ENCODE measurements at regions not wholly inside any gene's neighbourhood (a gene's known extent, or its start where the extent isn't known, plus 50 kb on each side); places are given as distances from the start of the nearest gene placed in this dataset.

DNA sequence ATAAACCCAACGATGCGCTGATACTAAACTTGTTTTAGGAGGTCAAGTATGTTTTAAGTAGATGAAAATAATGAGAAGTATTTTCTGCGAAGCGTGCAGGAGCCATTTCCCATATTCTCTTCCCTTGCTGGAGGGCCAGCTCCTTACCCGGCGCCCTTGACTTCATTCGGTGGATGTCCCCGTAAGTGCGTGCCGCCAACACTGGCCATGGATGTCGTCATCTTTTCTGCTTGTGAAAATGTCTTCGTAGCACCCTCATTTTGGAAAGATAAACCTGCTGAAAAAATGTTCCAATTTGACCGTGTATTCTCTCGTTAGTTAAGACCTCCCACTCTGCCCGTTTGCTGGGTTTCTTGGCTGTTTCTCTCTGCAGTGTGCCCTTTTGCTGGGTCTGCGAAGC is 127.5 kb downstream of the RTP5 start:
- no peaks in the 10 kb centered on the region for H3K79me1 ChIP-seq (ENCODE audit: insufficient read depth, low read depth, low read length, poor library complexity, severe bottlenecking)
- no peak overlapping the region for H2AFZ ChIP-seq (ENCODE audit: low read length)
- H3K4me3 Mint-ChIP-seq, result no peak overlapping the region
- no peak overlapping the region for H3K4ac ChIP-seq (ENCODE audit: low read depth, low read length)
- no peak overlapping the region for H2BK5ac ChIP-seq (ENCODE audit: insufficient read length, low read length)
- H3T11ph ChIP-seq (ENCODE audit: low read length), result no peak overlapping the region
- no peak for DNase-seq
- no peak overlapping the region for H2BK12ac ChIP-seq (ENCODE audit: insufficient read length, low read depth, low read length)
- peaks cover 0 to 4% of the 10 kb centered on the region in 2 experiments; a peak in 1 of 4 replicates for H3K4me1 Mint-ChIP-seq
- no peaks in the 10 kb centered on the region for H3K79me2 ChIP-seq (ENCODE audit: insufficient read depth, low read length)
- no peak overlapping the region for H4K91ac ChIP-seq (ENCODE audit: insufficient read length, low read depth, low read length)
- H3K27me3 ChIP-seq (ENCODE audit: insufficient read depth, low read length), result no peaks in the 10 kb centered on the region
- H3K23ac ChIP-seq (ENCODE audit: insufficient read length, low read depth, low read length), result no peak overlapping the region
- no peaks in the 10 kb centered on the region for H3K9me3 Mint-ChIP-seq
- H2BK120ac ChIP-seq (ENCODE audit: low read depth, low read length, poor library complexity, severe bottlenecking), result no peak overlapping the region
- no peak overlapping the region for H3K27ac ChIP-seq (ENCODE audit: insufficient read length, low read depth, low read length)
- no peaks in the 10 kb centered on the region for H3K9me3 ChIP-seq (ENCODE audit: control insufficient read depth, low read depth, low read length)
- H3K56ac ChIP-seq (ENCODE audit: insufficient read length, low read depth, low read length), result no peak overlapping the region
- no peak overlapping the region for H2BK15ac ChIP-seq (ENCODE audit: low read depth, low read length)
- no CpG with 5 or more reads among the region's 16 CpGs for WGBS (ENCODE audit: extremely low coverage, insufficient read length, low lambda C conversion rate)
- H3K27ac Mint-ChIP-seq, result no peak overlapping the region
- H3K36me3 Mint-ChIP-seq (ENCODE audit: insufficient read depth in 1 of 3, low read depth in 3 of 3), result no peaks in the 10 kb centered on the region
- H3K18ac ChIP-seq (ENCODE audit: insufficient read length, low read depth, low read length), result no peak overlapping the region
- no peaks in the 10 kb centered on the region for H3K23me2 ChIP-seq (ENCODE audit: insufficient read length, low read depth, low read length, poor library complexity, severe bottlenecking)
- no peak overlapping the region for H4K5ac ChIP-seq (ENCODE audit: insufficient read length, low read depth, low read length)
- no peak overlapping the region for H3K4me2 ChIP-seq (ENCODE audit: insufficient read depth, insufficient read length, low read length)
- H4K8ac ChIP-seq (replicated peaks; ENCODE audit: insufficient read length, low read depth, low read length), result no peak overlapping the region
- TF ChIP-seq, protein P1, sequence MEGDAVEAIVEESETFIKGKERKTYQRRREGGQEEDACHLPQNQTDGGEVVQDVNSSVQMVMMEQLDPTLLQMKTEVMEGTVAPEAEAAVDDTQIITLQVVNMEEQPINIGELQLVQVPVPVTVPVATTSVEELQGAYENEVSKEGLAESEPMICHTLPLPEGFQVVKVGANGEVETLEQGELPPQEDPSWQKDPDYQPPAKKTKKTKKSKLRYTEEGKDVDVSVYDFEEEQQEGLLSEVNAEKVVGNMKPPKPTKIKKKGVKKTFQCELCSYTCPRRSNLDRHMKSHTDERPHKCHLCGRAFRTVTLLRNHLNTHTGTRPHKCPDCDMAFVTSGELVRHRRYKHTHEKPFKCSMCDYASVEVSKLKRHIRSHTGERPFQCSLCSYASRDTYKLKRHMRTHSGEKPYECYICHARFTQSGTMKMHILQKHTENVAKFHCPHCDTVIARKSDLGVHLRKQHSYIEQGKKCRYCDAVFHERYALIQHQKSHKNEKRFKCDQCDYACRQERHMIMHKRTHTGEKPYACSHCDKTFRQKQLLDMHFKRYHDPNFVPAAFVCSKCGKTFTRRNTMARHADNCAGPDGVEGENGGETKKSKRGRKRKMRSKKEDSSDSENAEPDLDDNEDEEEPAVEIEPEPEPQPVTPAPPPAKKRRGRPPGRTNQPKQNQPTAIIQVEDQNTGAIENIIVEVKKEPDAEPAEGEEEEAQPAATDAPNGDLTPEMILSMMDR (conservative IDR thresholded peaks at IDR 0.05), result no peak
- no peak overlapping the region for H3K14ac ChIP-seq (ENCODE audit: insufficient read depth, low read length)
- no peak overlapping the region for H2BK20ac ChIP-seq (ENCODE audit: low read depth, low read length, poor library complexity, severe bottlenecking)
- no peak overlapping the region for H2AK5ac ChIP-seq (ENCODE audit: insufficient read length, low read length)
- H3K9ac ChIP-seq (ENCODE audit: extremely low read depth, insufficient read length, low read length), result no peak overlapping the region
- H4K20me1 ChIP-seq (ENCODE audit: control insufficient read depth, insufficient read depth, insufficient read length), result no peaks in the 10 kb centered on the region
- peaks cover 18% of the 10 kb centered on the region for H3K27me3 Mint-ChIP-seq (ENCODE audit: low read depth)
- H3K4me1 ChIP-seq (ENCODE audit: insufficient read depth, low read length), result no peaks in the 10 kb centered on the region
